NT2/D1 (cell line): ENCODE measurements at regions not wholly inside any gene's neighbourhood (a gene's known extent, or its start where the extent isn't known, plus 50 kb on each side); places are given as distances from the start of the nearest gene placed in this dataset.

ENCODE experiments used
- DNase-seq: peaks from one replicate; pipeline ENCODE4 v3.0.0-alpha.2; 2011; ENCODE audit warnings: low read depth, low spot score
- H3K27me3 ChIP-seq: 2 replicates; pipeline ENCODE4 v1.6.0; 2011; ENCODE audit warnings: mild to moderate bottlenecking; ENCODE audit not compliant: insufficient read length, insufficient read depth
- H3K36me3 ChIP-seq: 2 replicates; pipeline ENCODE4 v1.6.1; 2011; ENCODE audit warnings: mild to moderate bottlenecking, low read length, mixed read lengths; ENCODE audit not compliant: insufficient read depth, insufficient read length
- H3K4me1 ChIP-seq: 2 replicates; pipeline ENCODE4 v1.5.1; 2011; ENCODE audit not compliant: insufficient read depth, insufficient read length
- H3K4me3 ChIP-seq: 2 replicates; pipeline ENCODE4 v1.5.1; 2011; ENCODE audit warnings: low read depth; ENCODE audit not compliant: insufficient read length
- H3K9ac ChIP-seq: 2 replicates; pipeline ENCODE4 v1.6.0; 2011; ENCODE audit warnings: low read depth; ENCODE audit not compliant: insufficient read length
- H3K9me3 ChIP-seq: 2 replicates; pipeline ENCODE4 v1.5.1; 2011; ENCODE audit warnings: mild to moderate bottlenecking, low read length; ENCODE audit not compliant: insufficient read depth
- SUZ12 ChIP-seq: IDR thresholded peaks from 2 replicates; pipeline ENCODE4 v1.6.1; 2011; ENCODE audit not compliant: insufficient read length, insufficient read depth; ENCODE audit errors: extremely low read depth
- YY1 ChIP-seq: IDR thresholded peaks from 2 replicates; pipeline ENCODE4 v1.6.1; 2011; ENCODE audit not compliant: insufficient read length, insufficient read depth
- ZNF274 ChIP-seq: IDR thresholded peaks from 2 replicates; pipeline ENCODE4 v1.6.1; 2011; ENCODE audit warnings: mild to moderate bottlenecking, low read depth, low read length

DNA sequence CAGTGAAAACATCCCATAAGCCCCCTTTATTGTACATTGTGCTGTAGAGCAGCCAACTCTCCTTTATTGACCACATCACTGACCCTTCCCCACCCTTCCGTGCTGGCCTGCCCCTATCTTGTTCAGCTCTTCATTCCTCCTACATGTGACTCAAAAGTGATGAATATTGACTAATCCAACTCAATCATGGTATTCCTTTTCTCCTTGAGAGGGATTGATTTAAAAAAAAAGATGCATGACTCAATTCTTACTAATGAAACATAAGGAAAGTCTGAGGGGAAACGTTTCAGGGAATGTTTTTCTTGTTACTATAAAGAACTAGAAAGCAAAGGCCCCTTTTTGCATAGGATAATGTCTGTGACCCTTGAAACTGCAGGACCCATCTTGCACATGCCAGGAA lies 125.2 kb upstream of the SOX9 start:
- peaks cover 3% of the 10 kb centered on the region for H3K4me1 ChIP-seq
- no peaks in the 10 kb centered on the region for H3K27me3 ChIP-seq
- no peaks in the 10 kb centered on the region for H3K36me3 ChIP-seq
- no peak for TF ChIP-seq ZNF274
- no peak for TF ChIP-seq SUZ12
- TF ChIP-seq YY1, result no peak
- H3K9me3 ChIP-seq, result no peaks in the 10 kb centered on the region
- no peak for DNase-seq
- H3K9ac ChIP-seq, result no peak overlapping the region
- no peak overlapping the region for H3K4me3 ChIP-seq

- no peaks in the 10 kb centered on the region for H3K9me3 ChIP-seq
- no peaks in the 10 kb centered on the region for H3K36me3 ChIP-seq
- no peak for DNase-seq
- H3K4me3 ChIP-seq, result no peak overlapping the region
- TF ChIP-seq YY1 (no peak), ZNF274 (no peak), SUZ12 (no peak)
- no peaks in the 10 kb centered on the region for H3K27me3 ChIP-seq
- H3K9ac ChIP-seq, result no peak overlapping the region
- H3K4me1 ChIP-seq, result no peaks in the 10 kb centered on the region
These were observed 116.8 kb upstream of the SOX9 start for GRCh38 chr17:72004011-72004427.

DNA sequence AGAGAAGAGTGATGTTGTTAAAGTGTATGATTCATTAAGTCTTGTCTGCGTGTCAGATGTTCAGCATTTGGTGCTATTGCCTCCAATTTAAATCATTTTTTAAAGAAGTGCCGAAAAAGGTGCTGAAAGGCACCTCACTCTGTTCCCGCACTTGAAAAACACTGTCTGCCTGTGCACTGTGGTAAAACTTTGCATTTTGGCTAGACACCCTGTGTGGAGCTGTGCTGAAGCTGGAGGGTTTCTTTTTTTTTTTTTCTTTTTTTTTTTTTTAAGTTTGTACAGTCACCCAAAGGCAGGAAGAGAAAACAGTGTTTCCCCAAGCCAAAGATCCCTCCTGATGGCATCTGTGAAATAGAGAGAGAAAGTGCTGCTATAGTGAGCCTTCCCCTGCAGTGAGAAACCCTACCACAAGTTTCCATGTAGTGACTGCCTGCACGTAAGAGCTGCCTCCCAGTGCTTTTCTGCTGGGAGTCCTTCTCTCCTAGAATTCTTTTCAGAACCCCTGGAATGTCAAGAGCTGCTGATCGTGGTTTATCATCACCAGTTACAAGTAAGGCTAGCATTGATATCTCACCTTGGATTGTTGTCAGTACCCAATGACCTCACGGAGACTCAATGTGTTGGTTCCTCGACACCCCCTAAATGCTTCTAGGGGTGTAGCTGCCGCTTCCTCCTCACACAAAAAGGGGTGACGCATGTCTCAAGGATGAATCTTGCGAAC lies 116.0 kb upstream of the SOX9 start:
- TF ChIP-seq YY1, result no peak
- TF ChIP-seq SUZ12, result no peak
- no peak for TF ChIP-seq ZNF274
- Histone ChIP-seq H3K9me3 (no peaks in the 10 kb centered on the region), H3K27me3 (no peaks in the 10 kb centered on the region), H3K4me3 (no peak overlapping the region), H3K4me1 (no peaks in the 10 kb centered on the region), H3K9ac (no peak overlapping the region), H3K36me3 (no peaks in the 10 kb centered on the region)
- DNase-seq, result no peak

DNA sequence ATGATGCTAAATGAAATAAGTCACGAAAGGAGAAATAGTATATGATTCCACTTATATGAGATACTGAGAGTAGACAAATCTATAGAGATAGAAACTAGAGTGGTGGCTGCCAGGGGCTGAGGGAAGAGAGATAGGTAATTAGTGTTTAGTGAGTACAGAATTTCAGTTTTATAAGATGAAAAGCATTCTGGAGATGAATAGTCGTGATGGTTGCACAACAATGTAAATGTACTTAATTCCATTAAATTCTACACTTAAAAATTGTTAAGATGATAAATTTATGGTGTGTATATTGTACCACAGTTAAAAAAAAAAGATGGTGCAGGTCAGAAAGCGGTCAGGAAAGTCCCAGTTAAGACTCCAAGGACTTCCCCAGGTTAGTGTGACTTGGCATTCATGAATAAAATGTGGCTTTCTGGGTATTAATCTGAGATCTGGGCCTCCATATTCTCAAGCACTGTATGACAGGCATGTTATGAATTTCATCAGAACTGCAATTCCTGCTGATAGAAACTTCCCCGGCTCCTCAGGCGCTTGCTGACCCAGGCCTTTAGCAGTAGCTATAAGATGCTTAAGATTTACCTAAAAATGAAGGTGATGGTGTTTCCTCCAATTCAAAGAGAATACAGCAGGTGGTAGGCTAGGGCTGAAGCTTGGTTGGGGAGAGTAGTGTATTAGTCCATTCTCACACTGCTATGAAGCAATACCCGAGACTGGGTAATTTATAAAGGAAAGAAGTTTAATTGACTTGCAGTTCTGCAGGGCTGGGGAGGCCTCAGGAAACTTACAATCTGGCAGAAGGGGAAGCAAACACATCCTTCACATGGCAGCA lies 115.3 kb upstream of the SOX9 start:
- Histone ChIP-seq H3K4me1 (no peaks in the 10 kb centered on the region), H3K4me3 (no peak overlapping the region), H3K27me3 (no peaks in the 10 kb centered on the region), H3K9ac (no peak overlapping the region), H3K36me3 (no peaks in the 10 kb centered on the region), H3K9me3 (no peaks in the 10 kb centered on the region)
- TF ChIP-seq ZNF274, result no peak
- no peak for DNase-seq

GRCh38 chr17:72008236-72008876 lies 112.5 kb upstream of the SOX9 start:
- DNase-seq, result no peak
- H3K9me3 ChIP-seq, result no peaks in the 10 kb centered on the region

GRCh38 chr17:72011561-72011960 lies 109.3 kb upstream of the SOX9 start:
- TF ChIP-seq YY1 (no peak), SUZ12 (no peak), ZNF274 (no peak)
- no peak overlapping the region for H3K4me3 ChIP-seq

More at GRCh38 chr17:72008236-72008876, 112.5 kb upstream of the SOX9 start:
- Histone ChIP-seq H3K36me3 (no peaks in the 10 kb centered on the region), H3K4me1 (no peaks in the 10 kb centered on the region), H3K27me3 (no peaks in the 10 kb centered on the region), H3K4me3 (no peak overlapping the region), H3K9ac (no peak overlapping the region)
- TF ChIP-seq YY1, result no peak
- no peak for TF ChIP-seq SUZ12
- TF ChIP-seq ZNF274, result no peak

More at GRCh38 chr17:72011561-72011960, 109.3 kb upstream of the SOX9 start:
- Histone ChIP-seq H3K9me3 (no peaks in the 10 kb centered on the region), H3K36me3 (no peaks in the 10 kb centered on the region), H3K9ac (no peak overlapping the region), H3K4me1 (no peaks in the 10 kb centered on the region), H3K27me3 (no peaks in the 10 kb centered on the region)
- DNase-seq, result no peak
